CD4-positive, alpha-beta memory T cell (primary cell): ENCODE measurements at regions not wholly inside any gene's neighbourhood (a gene's known extent, or its start where the extent isn't known, plus 50 kb on each side); places are given as distances from the start of the nearest gene placed in this dataset.

Experiments
- CTCF ChIA-PET: fragments of 350-600 bp; sonication (Branson Sonifier 250); formaldehyde crosslinking; loops from one replicate; lab custom pipeline; 2021; ENCODE audit warnings: inconsistent platforms; ENCODE audit not compliant: partially characterized antibody; lab: Charles Lee
- POLR2A ChIA-PET: fragments of 350-600 bp; sonication (Branson Sonifier 250); formaldehyde crosslinking; loops from one replicate; lab custom pipeline; 2021; ENCODE audit not compliant: partially characterized antibody; lab: Charles Lee
- DNase-seq, 5 donors: peaks; one replicate each; pipeline versions ENCODE4 v3.0.0 to v3.0.0-alpha.2; 2020 to 2022; ENCODE audit warnings: mixed read lengths in 1 of 5
- H3K27ac ChIP-seq: one replicate; pipeline ENCODE4 v1.7.0; 2013; ENCODE audit warnings: low read depth, low read length
- H3K27me3 ChIP-seq: 2 replicates; pipeline ENCODE4 v1.7.0; 2013; ENCODE audit warnings: mild to moderate bottlenecking, low read length, moderate library complexity; ENCODE audit not compliant: insufficient read depth
- H3K36me3 ChIP-seq: 2 replicates; pipeline ENCODE4 v1.7.0; 2013; ENCODE audit warnings: mild to moderate bottlenecking, low read length, moderate library complexity; ENCODE audit not compliant: insufficient read depth
- H3K4me1 ChIP-seq: 2 replicates; pipeline ENCODE4 v1.7.0; 2013; ENCODE audit warnings: mild to moderate bottlenecking, low read length, moderate library complexity; ENCODE audit not compliant: insufficient read depth
- H3K4me3 ChIP-seq, 2 donors: one replicate each; pipeline ENCODE4 v1.7.0; 2013; ENCODE audit warnings: low read length in 2 of 2, mild to moderate bottlenecking in 1 of 2
- H3K9me3 ChIP-seq, 2 donors: one replicate each; pipeline ENCODE4 v1.7.0; 2013; ENCODE audit warnings: low read length in 2 of 2, control low read depth in 1 of 2; ENCODE audit not compliant: control insufficient read depth in 1 of 2
- H3K27ac Mint-ChIP-seq, 7 donors: one replicate each; pipeline ENCODE4 v1.8.0; 2020 to 2021; ENCODE audit warnings: mixed read lengths in 7 of 7, mild to moderate bottlenecking in 6 of 7, inconsistent platforms in 3 of 7, moderate library complexity in 3 of 7
- H3K27me3 Mint-ChIP-seq, 2 donors: one replicate each; pipeline ENCODE4 v1.8.0; 2020 to 2021; ENCODE audit warnings: mixed read lengths in 2 of 2
- H3K36me3 Mint-ChIP-seq, 2 donors: one replicate each; pipeline ENCODE4 v1.8.0; 2020 to 2021; ENCODE audit warnings: mixed read lengths in 2 of 2, inconsistent platforms in 1 of 2, mild to moderate bottlenecking in 1 of 2
- H3K4me1 Mint-ChIP-seq, 4 donors: one replicate each; pipeline ENCODE4 v1.8.0; 2020 to 2021; ENCODE audit warnings: mixed read lengths in 4 of 4, mild to moderate bottlenecking in 1 of 4
- H3K4me3 Mint-ChIP-seq, 8 donors: one replicate each; pipeline ENCODE4 v1.8.0; 2020 to 2021; ENCODE audit warnings: mixed read lengths in 8 of 8, mild to moderate bottlenecking in 7 of 8, moderate library complexity in 6 of 8, inconsistent platforms in 3 of 8
- H3K9me3 Mint-ChIP-seq, 8 donors: one replicate each; pipeline ENCODE4 v1.8.0; 2020 to 2021; ENCODE audit warnings: mixed read lengths in 8 of 8, mild to moderate bottlenecking in 5 of 8, inconsistent platforms in 3 of 8, moderate library complexity in 1 of 8
- intact Hi-C: fragments of 100-400 bp; cut with micrococcal nuclease; formaldehyde crosslinking; loops from one replicate; pipeline ENCODE4 v1.15.1; 2023

GRCh38 chr4:17203797-17204196 is 305.4 kb upstream of the LDB2 start:
- intact Hi-C loops = no loop called here
- no peaks in the 10 kb centered on the region for H3K4me1 Mint-ChIP-seq
- no peaks in the 10 kb centered on the region for H3K36me3 Mint-ChIP-seq
- H3K36me3 ChIP-seq = no peaks in the 10 kb centered on the region
- no peak overlapping the region for H3K4me3 ChIP-seq
- ChIA-PET POLR2A (no interaction called here), CTCF (no interaction called here)
- H3K9me3 Mint-ChIP-seq = peaks cover 3 to 12% (median 7%) of the 10 kb centered on the region in 8 donors
- H3K4me1 ChIP-seq = no peaks in the 10 kb centered on the region
- no peak for DNase-seq
- H3K27ac ChIP-seq = no peak overlapping the region
- no peaks in the 10 kb centered on the region for H3K27me3 ChIP-seq
- H3K4me3 Mint-ChIP-seq = no peak overlapping the region
- H3K27me3 Mint-ChIP-seq = peaks cover 7 to 11% of the 10 kb centered on the region in 2 donors
- no peak overlapping the region for H3K27ac Mint-ChIP-seq
- H3K9me3 ChIP-seq = no peaks in the 10 kb centered on the region

- no peak overlapping the region for H3K4me3 ChIP-seq
- POLR2A ChIA-PET = no interaction called here
- Mint-ChIP-seq H3K4me3 (no peak overlapping the region), H3K9me3 (peaks cover 0 to 4% (median 2%) of the 10 kb centered on the region in 8 donors), H3K36me3 (no peaks in the 10 kb centered on the region), H3K4me1 (no peaks in the 10 kb centered on the region), H3K27ac (no peak overlapping the region), H3K27me3 (peaks cover 5 to 11% of the 10 kb centered on the region in 2 donors)
- no peak for DNase-seq
- intact Hi-C loops = no loop called here
- H3K9me3 ChIP-seq = no peaks in the 10 kb centered on the region
- no peaks in the 10 kb centered on the region for H3K27me3 ChIP-seq
- H3K27ac ChIP-seq = no peak overlapping the region
- no peaks in the 10 kb centered on the region for H3K4me1 ChIP-seq
- CTCF ChIA-PET = no interaction called here
- H3K36me3 ChIP-seq = no peaks in the 10 kb centered on the region
Measured at GRCh38 chr4:17197070-17197469, 298.6 kb upstream of the LDB2 start.

DNA sequence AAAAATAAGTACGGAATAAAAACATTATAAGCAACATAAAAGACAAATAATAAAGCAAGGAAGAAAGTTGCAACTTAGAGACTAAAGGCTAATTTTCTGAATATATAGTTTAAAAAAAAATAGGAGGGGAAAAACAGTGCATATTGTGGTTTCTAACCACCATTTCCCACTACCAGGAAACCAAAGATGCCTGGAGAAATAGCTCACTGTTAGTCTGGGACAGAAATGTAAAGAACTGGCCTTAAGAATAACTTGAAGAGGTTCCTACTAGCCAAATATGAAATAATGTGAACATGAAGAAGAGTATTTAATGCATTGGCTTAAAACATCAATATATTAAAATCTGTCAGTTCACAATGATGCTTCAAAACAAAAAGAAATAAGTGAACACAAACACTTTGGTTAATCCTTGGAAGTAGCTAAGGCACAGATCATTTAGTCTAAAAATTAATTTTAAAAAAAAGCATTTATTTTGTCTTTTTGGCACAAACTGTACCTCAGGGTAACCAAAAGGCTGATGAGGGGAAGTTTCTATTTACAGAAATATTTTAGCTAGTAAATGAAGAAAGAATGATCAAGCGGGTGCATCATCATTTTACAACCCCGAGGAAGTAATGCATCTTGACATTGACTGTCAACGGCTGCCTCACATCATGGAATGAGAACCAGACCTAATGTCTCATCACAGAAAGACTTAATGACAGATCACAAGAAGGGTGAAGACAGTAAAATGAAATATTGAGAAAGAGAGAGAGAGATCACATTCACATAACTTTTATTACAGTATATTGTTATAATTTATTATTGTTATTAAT is 297.2 kb upstream of the LDB2 start:
- Histone ChIP-seq H3K27me3 (no peaks in the 10 kb centered on the region), H3K4me1 (no peaks in the 10 kb centered on the region), H3K9me3 (no peaks in the 10 kb centered on the region), H3K36me3 (no peaks in the 10 kb centered on the region), H3K27ac (no peak overlapping the region), H3K4me3 (no peak overlapping the region)
- peaks cover 0 to 4% (median 2%) of the 10 kb centered on the region in 8 donors for H3K9me3 Mint-ChIP-seq
- no peak overlapping the region for H3K4me3 Mint-ChIP-seq
- H3K27ac Mint-ChIP-seq = no peak overlapping the region
- POLR2A ChIA-PET = no interaction called here
- no peak for DNase-seq
- intact Hi-C loops = no loop called here
- H3K36me3 Mint-ChIP-seq = no peaks in the 10 kb centered on the region
- CTCF ChIA-PET = no interaction called here
- H3K27me3 Mint-ChIP-seq = peaks cover 5 to 7% of the 10 kb centered on the region in 2 donors
- H3K4me1 Mint-ChIP-seq = no peaks in the 10 kb centered on the region

- peaks cover 4 to 5% of the 10 kb centered on the region in 2 donors for H3K27me3 Mint-ChIP-seq
- H3K9me3 ChIP-seq = no peaks in the 10 kb centered on the region
- DNase-seq = no peak
- H3K4me3 ChIP-seq = no peak overlapping the region
- peaks cover 0 to 7% (median 2%) of the 10 kb centered on the region in 8 donors for H3K9me3 Mint-ChIP-seq
- intact Hi-C loops = no loop called here
- CTCF ChIA-PET = no interaction called here
- no peaks in the 10 kb centered on the region for H3K4me1 Mint-ChIP-seq
- H3K27me3 ChIP-seq = no peaks in the 10 kb centered on the region
- no peak overlapping the region for H3K4me3 Mint-ChIP-seq
- H3K4me1 ChIP-seq = no peaks in the 10 kb centered on the region
- no peaks in the 10 kb centered on the region for H3K36me3 Mint-ChIP-seq
- no peak overlapping the region for H3K27ac ChIP-seq
- H3K27ac Mint-ChIP-seq = no peak overlapping the region
- POLR2A ChIA-PET = no interaction called here
- H3K36me3 ChIP-seq = no peaks in the 10 kb centered on the region
Measured at GRCh38 chr4:17194586-17194985, 296.1 kb upstream of the LDB2 start.

DNA sequence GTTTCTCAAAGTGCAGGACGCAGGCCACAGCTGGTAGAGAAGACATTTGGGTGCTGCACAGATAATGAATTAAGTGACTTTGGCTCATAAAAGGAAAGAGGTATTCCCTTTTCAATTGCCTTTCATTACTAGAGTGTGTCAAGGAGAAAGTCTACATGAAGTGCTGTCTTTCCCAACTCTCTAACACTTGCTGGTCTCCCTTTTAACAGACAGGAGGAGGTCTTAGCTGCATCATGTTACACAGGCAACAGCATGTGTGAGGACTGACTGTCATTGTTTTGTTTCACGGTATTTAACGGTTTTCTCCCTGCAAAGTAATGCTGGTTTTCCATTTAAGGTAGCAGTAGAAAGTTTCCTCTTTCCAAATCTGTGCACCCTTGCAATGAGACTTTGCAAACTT is 291.3 kb upstream of the LDB2 start:
- Mint-ChIP-seq H3K9me3 (peaks cover 0 to 6% (median 1%) of the 10 kb centered on the region in 8 donors), H3K27me3 (peaks cover 1 to 13% of the 10 kb centered on the region in 2 donors), H3K27ac (no peak overlapping the region), H3K4me3 (no peak overlapping the region), H3K4me1 (no peaks in the 10 kb centered on the region), H3K36me3 (no peaks in the 10 kb centered on the region)
- no peaks in the 10 kb centered on the region for H3K36me3 ChIP-seq
- no peak overlapping the region for H3K27ac ChIP-seq
- H3K27me3 ChIP-seq = no peaks in the 10 kb centered on the region
- CTCF ChIA-PET = no interaction called here
- POLR2A ChIA-PET = no interaction called here
- no peaks in the 10 kb centered on the region for H3K9me3 ChIP-seq
- no peak overlapping the region for H3K4me3 ChIP-seq
- no peak for DNase-seq
- intact Hi-C loops = no loop called here
- H3K4me1 ChIP-seq = no peaks in the 10 kb centered on the region

DNA sequence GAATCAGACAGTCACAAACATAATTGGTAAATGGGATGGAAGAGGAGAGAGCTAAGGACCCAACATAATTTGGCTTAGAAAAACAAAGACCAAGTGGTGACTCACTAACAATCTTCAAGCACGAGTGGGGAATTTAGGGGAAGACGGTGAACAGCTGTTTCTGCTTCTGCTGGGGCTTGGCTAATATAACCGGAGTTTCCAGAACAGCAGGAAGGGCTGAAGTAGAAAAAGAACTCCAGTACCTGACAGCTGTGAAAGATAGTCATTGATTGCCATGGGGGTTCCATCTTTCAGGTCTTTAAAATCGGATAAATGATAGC is 290.9 kb upstream of the LDB2 start:
- Histone ChIP-seq H3K4me1 (no peaks in the 10 kb centered on the region), H3K27ac (no peak overlapping the region), H3K36me3 (no peaks in the 10 kb centered on the region), H3K27me3 (no peaks in the 10 kb centered on the region), H3K9me3 (no peaks in the 10 kb centered on the region), H3K4me3 (no peak overlapping the region)
- DNase-seq = no peak
- POLR2A ChIA-PET = no interaction called here
- peaks cover 1 to 13% of the 10 kb centered on the region in 2 donors for H3K27me3 Mint-ChIP-seq
- no peaks in the 10 kb centered on the region for H3K36me3 Mint-ChIP-seq
- H3K27ac Mint-ChIP-seq = no peak overlapping the region
- no peaks in the 10 kb centered on the region for H3K4me1 Mint-ChIP-seq
- CTCF ChIA-PET = no interaction called here
- intact Hi-C loops = no loop called here
- H3K9me3 Mint-ChIP-seq = peaks cover 0 to 6% (median 1%) of the 10 kb centered on the region in 8 donors
- no peak overlapping the region for H3K4me3 Mint-ChIP-seq

- H3K27ac Mint-ChIP-seq = no peak overlapping the region
- peaks cover 1 to 13% of the 10 kb centered on the region in 2 donors for H3K27me3 Mint-ChIP-seq
- Histone ChIP-seq H3K27me3 (no peaks in the 10 kb centered on the region), H3K4me3 (no peak overlapping the region), H3K36me3 (no peaks in the 10 kb centered on the region), H3K9me3 (no peaks in the 10 kb centered on the region), H3K4me1 (no peaks in the 10 kb centered on the region), H3K27ac (no peak overlapping the region)
- POLR2A ChIA-PET = no interaction called here
- H3K36me3 Mint-ChIP-seq = no peaks in the 10 kb centered on the region
- no peak overlapping the region for H3K4me3 Mint-ChIP-seq
- CTCF ChIA-PET = no interaction called here
- H3K9me3 Mint-ChIP-seq = peaks cover 0 to 6% (median 1%) of the 10 kb centered on the region in 8 donors
- no peaks in the 10 kb centered on the region for H3K4me1 Mint-ChIP-seq
- no peak for DNase-seq
- intact Hi-C loops = no loop called here
Measured at GRCh38 chr4:17188547-17189400, 290.3 kb upstream of the LDB2 start.
